Activated CD4-positive, alpha-beta T cell treated with anti-CD3 and anti-CD28 coated beads, Interleukin-2, Interleukin-4, amounts not matched to agents 100 ng/mL and 50 ng/mL, durations not matched to agents 16 hours and 8 hours (primary cell): ENCODE measurements at regions not wholly inside any gene's neighbourhood (a gene's known extent, or its start where the extent isn't known, plus 50 kb on each side); places are given as distances from the start of the nearest gene placed in this dataset.
A peak's percentile ranks its signal among the peaks of the same experiment; 100 is the strongest.
"Not testable (repeated sequence)": the region's sequence is repeated elsewhere in the genome, so short reads cannot be mapped to it uniquely, and the experiment has no call there.

Experiments
- DNase-seq: peaks from one replicate; pipeline ENCODE4 v3.0.0-alpha.2; 2020; ENCODE audit warnings: low spot score

- DNase-seq = no peak
Measured at GRCh38 chr10:114872519-114873087, 51.0 kb downstream of the FHIP2A start.

- no peak for DNase-seq
Measured at GRCh38 chr10:114874827-114875411, 53.3 kb downstream of the FHIP2A start.

- DNase-seq = not testable (repeated sequence)
Measured at GRCh38 chr10:114875590-114876081, 54.1 kb downstream of the FHIP2A start.

GRCh38 chr10:114876169-114876568 lies 54.6 kb downstream of the FHIP2A start:
- no peak for DNase-seq

GRCh38 chr10:114876602-114877300 lies 55.2 kb downstream of the FHIP2A start:
- DNase-seq = peak; percentile 69

GRCh38 chr10:114877301-114877644 lies 55.7 kb downstream of the FHIP2A start:
- no peak for DNase-seq

- no peak for DNase-seq
Measured at GRCh38 chr10:114879093-114879492, 57.5 kb downstream of the FHIP2A start.

GRCh38 chr10:114879541-114880158 lies 58.1 kb downstream of the FHIP2A start:
- DNase-seq = peak; percentile 53

GRCh38 chr10:114881417-114881816 lies 56.6 kb upstream of the TRUB1 start:
- DNase-seq = no peak

GRCh38 chr10:114881901-114882300 lies 56.1 kb upstream of the TRUB1 start:
- no peak for DNase-seq

GRCh38 chr10:114885443-114885842 lies 52.6 kb upstream of the TRUB1 start:
- DNase-seq = no peak
